Breast epithelium (tissue), 3 donors: ENCODE measurements at regions not wholly inside any gene's neighbourhood (a gene's known extent, or its start where the extent isn't known, plus 50 kb on each side); places are given as distances from the start of the nearest gene placed in this dataset.

ENCODE experiments used
- CTCF ChIP-seq, 3 donors: fragments of 450-650 bp; IDR thresholded peaks; one replicate each; pipeline ENCODE4 v1.5.1; 2016 to 2017; ENCODE audit warnings: antibody characterized with exemption in 3 of 3, mild to moderate bottlenecking in 3 of 3, moderate library complexity in 3 of 3
- POLR2A ChIP-seq: fragments of 450-650 bp; IDR thresholded peaks from one replicate; pipeline ENCODE4 v1.6.1; 2016; ENCODE audit warnings: antibody characterized with exemption, mild to moderate bottlenecking, moderate library complexity
- POLR2AphosphoS5 ChIP-seq, 3 donors: sonication (generic); formaldehyde crosslinking; IDR thresholded peaks; one replicate each; pipeline ENCODE4 v1.6.1; 2017; ENCODE audit warnings: antibody characterized with exemption in 3 of 3

GRCh38 chr15:91783451-91783850, 70.1 kb upstream of the SLCO3A1 start:
- no peak for TF ChIP-seq CTCF (IDR thresholded peaks at IDR 0.05)
- no peak for TF ChIP-seq POLR2A
- no peak for TF ChIP-seq POLR2AphosphoS5 (IDR thresholded peaks at IDR 0.05)
